Endothelial cell (in vitro differentiated cells): ENCODE measurements at regions not wholly inside any gene's neighbourhood (a gene's known extent, or its start where the extent isn't known, plus 50 kb on each side); places are given as distances from the start of the nearest gene placed in this dataset.

Experiments used
- DNase-seq: peaks from one replicate; pipeline ENCODE4 v3.0.0; 2021; ENCODE audit warnings: low spot score
- H3K27ac Mint-ChIP-seq: one replicate; pipeline ENCODE4 v1.8.0; 2021; ENCODE audit warnings: mixed read lengths, inconsistent platforms; ENCODE audit not compliant: unreplicated experiment
- H3K27me3 Mint-ChIP-seq: one replicate; pipeline ENCODE4 v1.8.0; 2021; ENCODE audit warnings: mild to moderate bottlenecking, moderate library complexity, mixed read lengths, inconsistent platforms; ENCODE audit not compliant: unreplicated experiment
- H3K36me3 Mint-ChIP-seq: one replicate; pipeline ENCODE4 v1.8.0; 2021; ENCODE audit warnings: mild to moderate bottlenecking, low read depth, mixed read lengths, inconsistent platforms; ENCODE audit not compliant: unreplicated experiment
- H3K4me1 Mint-ChIP-seq: one replicate; pipeline ENCODE4 v1.8.0; 2021; ENCODE audit warnings: mild to moderate bottlenecking, mixed read lengths, inconsistent platforms; ENCODE audit not compliant: unreplicated experiment
- H3K4me3 Mint-ChIP-seq: one replicate; pipeline ENCODE4 v1.8.0; 2021; ENCODE audit warnings: mild to moderate bottlenecking, mixed read lengths, inconsistent platforms; ENCODE audit not compliant: unreplicated experiment
- H3K9me3 Mint-ChIP-seq: one replicate; pipeline ENCODE4 v1.8.0; 2021; ENCODE audit warnings: mixed read lengths, inconsistent platforms; ENCODE audit not compliant: unreplicated experiment
- TF ChIP-seq, protein P1 (sequence below): fragments of 200-600 bp; sonication (generic); IDR thresholded peaks from one replicate; pipeline ENCODE4 v1.5.0; 2021; ENCODE audit warnings: antibody characterized with exemption; ENCODE audit not compliant: unreplicated experiment

DNA sequence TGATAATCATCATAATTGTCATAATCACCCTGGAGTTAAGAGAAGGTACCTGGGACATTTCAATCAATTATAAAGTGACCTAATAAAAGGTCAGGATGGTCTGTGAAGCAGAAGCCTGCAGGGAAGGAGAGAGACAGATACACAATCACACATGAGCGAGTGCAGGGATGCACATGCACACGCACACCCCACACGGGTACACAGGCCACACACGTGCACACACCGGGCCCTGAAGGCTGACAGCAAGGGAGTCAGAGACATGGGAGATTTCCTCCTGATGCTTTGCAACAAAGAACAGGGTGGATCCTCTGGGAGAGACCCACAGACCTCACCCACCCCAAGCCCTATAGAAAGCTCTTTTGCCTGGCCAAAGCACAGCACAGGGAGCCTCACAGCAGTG, 82.3 kb upstream of the ZC3H12A start:
- no peak overlapping the region for H3K4me3 Mint-ChIP-seq
- H3K9me3 Mint-ChIP-seq, result no peaks in the 10 kb centered on the region
- no peak overlapping the region for H3K27ac Mint-ChIP-seq
- H3K36me3 Mint-ChIP-seq, result no peaks in the 10 kb centered on the region
- peaks cover 2% of the 10 kb centered on the region for H3K27me3 Mint-ChIP-seq
- H3K4me1 Mint-ChIP-seq, result no peaks in the 10 kb centered on the region
- no peak for DNase-seq
- TF ChIP-seq, protein P1, sequence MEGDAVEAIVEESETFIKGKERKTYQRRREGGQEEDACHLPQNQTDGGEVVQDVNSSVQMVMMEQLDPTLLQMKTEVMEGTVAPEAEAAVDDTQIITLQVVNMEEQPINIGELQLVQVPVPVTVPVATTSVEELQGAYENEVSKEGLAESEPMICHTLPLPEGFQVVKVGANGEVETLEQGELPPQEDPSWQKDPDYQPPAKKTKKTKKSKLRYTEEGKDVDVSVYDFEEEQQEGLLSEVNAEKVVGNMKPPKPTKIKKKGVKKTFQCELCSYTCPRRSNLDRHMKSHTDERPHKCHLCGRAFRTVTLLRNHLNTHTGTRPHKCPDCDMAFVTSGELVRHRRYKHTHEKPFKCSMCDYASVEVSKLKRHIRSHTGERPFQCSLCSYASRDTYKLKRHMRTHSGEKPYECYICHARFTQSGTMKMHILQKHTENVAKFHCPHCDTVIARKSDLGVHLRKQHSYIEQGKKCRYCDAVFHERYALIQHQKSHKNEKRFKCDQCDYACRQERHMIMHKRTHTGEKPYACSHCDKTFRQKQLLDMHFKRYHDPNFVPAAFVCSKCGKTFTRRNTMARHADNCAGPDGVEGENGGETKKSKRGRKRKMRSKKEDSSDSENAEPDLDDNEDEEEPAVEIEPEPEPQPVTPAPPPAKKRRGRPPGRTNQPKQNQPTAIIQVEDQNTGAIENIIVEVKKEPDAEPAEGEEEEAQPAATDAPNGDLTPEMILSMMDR, result no peak

DNA sequence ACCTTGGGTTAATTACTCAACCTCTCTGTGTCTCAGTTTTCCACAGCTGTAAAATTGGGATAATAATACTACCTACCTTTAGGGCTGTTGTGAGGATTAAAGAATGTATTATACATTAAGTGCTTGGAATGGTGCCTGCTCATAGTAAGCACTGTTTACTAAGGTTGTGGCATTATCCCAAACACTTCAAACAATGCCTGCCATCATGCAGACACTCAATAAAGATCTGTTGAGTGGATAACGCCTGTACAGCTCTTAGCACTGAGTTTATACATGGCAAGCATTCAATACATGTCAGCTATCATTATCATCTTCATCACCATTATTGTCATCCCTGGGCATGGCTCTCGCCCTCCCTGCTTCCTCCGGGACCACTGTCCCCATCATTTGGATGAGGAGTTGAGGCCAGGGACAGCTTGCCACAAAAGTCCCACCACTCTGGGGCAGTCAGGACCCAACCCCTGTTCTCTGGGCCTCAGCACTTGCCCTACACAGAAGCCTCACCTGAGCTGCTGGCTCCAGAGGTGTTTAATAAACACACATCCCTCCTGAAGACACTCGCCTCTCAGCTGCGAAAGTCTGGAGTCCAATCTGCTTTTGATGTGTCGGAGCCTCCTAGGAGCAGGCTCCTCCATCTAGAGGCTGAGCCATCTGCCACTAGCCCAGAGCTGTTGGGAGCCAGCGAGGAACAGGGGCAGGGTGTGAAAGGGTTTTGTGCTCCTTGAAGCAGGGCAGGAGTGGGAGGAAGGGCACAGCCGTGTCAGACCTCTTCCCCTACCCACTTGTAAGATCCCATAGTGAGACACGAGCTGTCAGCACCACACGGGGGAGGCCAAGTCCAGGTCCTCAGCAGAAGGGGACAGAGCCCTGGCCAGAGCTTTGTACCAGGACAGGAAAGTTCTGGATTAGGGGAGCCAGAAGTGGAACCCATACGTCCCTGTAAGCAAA, 80.9 kb upstream of the ZC3H12A start:
- Mint-ChIP-seq H3K4me1 (no peaks in the 10 kb centered on the region), H3K27ac (no peak overlapping the region), H3K4me3 (no peak overlapping the region), H3K36me3 (no peaks in the 10 kb centered on the region), H3K27me3 (peaks cover 2% of the 10 kb centered on the region), H3K9me3 (no peaks in the 10 kb centered on the region)
- TF ChIP-seq, protein P1, result no peak
- DNase-seq, result no peak

DNA sequence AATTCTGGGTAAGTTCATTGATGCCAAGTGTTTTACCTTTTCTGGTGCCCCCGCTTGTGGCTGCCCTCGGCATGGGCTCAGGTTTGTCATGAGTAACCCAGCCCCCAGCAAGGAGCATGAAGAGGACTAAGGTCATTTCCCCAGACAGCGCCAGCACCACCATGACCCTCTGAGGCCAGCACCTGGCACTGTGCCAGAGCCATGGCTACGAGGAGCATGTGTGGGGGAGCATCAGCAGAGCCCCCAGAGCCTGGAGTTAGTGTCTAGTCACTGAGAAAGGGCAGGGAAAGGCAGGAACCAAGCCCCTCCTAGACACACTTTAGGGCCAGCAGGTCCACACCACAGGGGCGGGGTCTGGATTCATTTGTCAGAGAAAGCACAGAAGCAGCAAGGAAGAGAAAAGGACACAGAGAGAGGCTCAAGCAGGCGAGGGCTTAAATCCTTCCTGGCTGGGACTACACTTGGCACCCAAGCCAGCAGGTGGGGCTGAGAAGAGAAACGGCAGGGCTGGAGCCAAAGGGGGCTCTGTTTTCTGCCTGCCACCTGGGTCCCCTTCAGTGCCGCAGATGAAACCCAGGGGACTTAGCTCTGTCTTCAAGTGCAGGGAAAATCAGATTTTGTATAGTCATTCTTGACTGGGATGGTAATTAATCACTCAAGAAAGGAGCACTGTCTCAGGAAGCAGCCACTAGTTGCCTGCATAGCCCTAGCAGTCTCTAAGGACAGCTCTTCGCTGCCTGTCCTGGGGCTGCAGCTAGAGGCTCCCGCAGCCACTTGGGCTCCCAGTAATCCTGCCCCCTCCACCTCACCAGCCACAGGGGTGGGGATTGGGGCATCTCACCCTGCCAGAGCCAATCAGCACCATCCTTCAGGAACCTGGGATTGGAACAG, 79.6 kb upstream of the ZC3H12A start:
- DNase-seq, result peak; percentile 8
- no peaks in the 10 kb centered on the region for H3K36me3 Mint-ChIP-seq
- no peaks in the 10 kb centered on the region for H3K4me1 Mint-ChIP-seq
- TF ChIP-seq, protein P1, result no peak
- H3K27ac Mint-ChIP-seq, result no peak overlapping the region
- H3K4me3 Mint-ChIP-seq, result no peak overlapping the region
- H3K9me3 Mint-ChIP-seq, result no peaks in the 10 kb centered on the region
- peaks cover 2% of the 10 kb centered on the region for H3K27me3 Mint-ChIP-seq

DNA sequence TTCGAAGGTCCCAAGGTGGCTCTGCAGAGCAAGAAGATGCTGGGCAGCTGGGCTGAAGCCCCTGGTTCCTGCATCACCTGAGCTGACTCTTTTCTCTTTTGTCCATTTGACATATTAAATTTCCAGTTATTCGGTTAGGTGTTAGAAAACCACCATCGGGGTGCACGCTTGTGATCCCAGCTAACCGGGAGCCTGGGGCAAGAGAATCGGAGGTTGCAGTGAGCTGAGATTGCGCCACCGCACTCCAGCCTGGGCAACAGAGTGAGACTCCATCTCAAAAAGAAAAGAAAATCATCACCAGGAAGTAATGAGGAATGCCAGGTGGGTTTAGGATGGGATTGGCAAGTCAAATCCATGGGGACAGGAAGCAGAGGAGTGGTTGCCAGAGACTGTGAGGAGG, 76.3 kb upstream of the ZC3H12A start:
- H3K27ac Mint-ChIP-seq, result no peak overlapping the region
- H3K4me1 Mint-ChIP-seq, result no peaks in the 10 kb centered on the region

More for the DNA sequence above, 76.3 kb upstream of the ZC3H12A start:
- Mint-ChIP-seq H3K27me3 (peaks cover 2% of the 10 kb centered on the region), H3K36me3 (no peaks in the 10 kb centered on the region), H3K9me3 (no peaks in the 10 kb centered on the region), H3K4me3 (no peak overlapping the region)
- DNase-seq, result no peak
- TF ChIP-seq, protein P1, result no peak
